ENCODE measurements at regions not wholly inside any gene's neighbourhood (a gene's known extent, or its start where the extent isn't known, plus 50 kb on each side); places are given as distances from the start of the nearest gene placed in this dataset.

DNA sequence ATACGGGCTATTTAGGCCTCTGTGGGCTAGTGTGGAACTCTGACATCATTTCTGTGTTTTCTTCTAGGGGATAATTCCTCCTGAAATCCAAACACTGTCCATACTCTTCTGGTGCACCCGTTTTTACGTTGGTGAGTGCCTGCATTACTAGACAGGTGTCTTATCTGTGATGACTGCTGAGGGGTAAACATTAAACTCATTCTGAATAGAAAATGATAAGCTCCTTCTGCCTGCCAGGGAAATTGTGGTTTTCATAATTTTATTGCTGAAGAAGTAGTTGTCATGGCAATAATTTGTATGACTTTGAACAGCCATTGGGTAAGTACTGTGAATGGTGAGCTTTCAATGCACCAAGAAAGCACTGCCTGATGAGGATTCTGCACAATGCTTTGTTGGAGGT lies 705.6 kb downstream of the UTRN start:
- no peak overlapping the region for H4K8ac ChIP-seq (ENCODE audit: extremely low read depth, insufficient read depth, low read length)
- H3K27me3 ChIP-seq (replicated peaks in 1 of 4; ENCODE audit: control insufficient read depth in 3 of 4, extremely low read depth in 1 of 4, insufficient read depth in 3 of 4, low read length in 3 of 4): no peaks in the 10 kb centered on the region
- H3K18ac ChIP-seq (ENCODE audit: extremely low read depth, low read length): no peak overlapping the region
- no peaks in the 10 kb centered on the region for H3K36me3 ChIP-seq (ENCODE audit: control insufficient read depth in 2 of 4, insufficient read depth in 4 of 4, low read length in 3 of 4)
- no peak overlapping the region for H3K4me3 ChIP-seq (ENCODE audit: extremely low read depth in 1 of 4, insufficient read depth in 2 of 4, low read depth in 3 of 4, low read length in 4 of 4)
- 81% methylated on average over 3 of the region's 3 CpGs; no CpG with 5 or more reads in 1 of the 2 experiments for WGBS, 2 experiments (ENCODE audit: extremely low coverage in 1 of 2, insufficient coverage in 1 of 2, insufficient read length in 1 of 2, insufficient replicate concordance in 2 of 2, low coverage in 1 of 2, low lambda C conversion rate in 2 of 2, missing lambda C conversion rate in 1 of 2)
- H2AK5ac ChIP-seq (ENCODE audit: low read depth, low read length): no peak overlapping the region
- no peaks in the 10 kb centered on the region for H3K9me3 ChIP-seq (ENCODE audit: insufficient read depth in 2 of 2, low read depth in 1 of 2, low read length in 1 of 2)
- no peak overlapping the region for H3K56ac ChIP-seq (replicated peaks; ENCODE audit: insufficient read length, low read depth, low read length)
- H3K79me1 ChIP-seq (ENCODE audit: low read depth, low read length): no peaks in the 10 kb centered on the region
- no peak overlapping the region for H3K27ac ChIP-seq (ENCODE audit: low read depth, low read length)
- no peaks in the 10 kb centered on the region for H4K20me1 ChIP-seq (replicated peaks in 1 of 2; ENCODE audit: control insufficient read depth in 1 of 2, insufficient read depth in 2 of 2, low read length in 2 of 2)
- H3K23ac ChIP-seq (ENCODE audit: insufficient read length): no peak overlapping the region
- TF ChIP-seq YY1 (IDR thresholded peaks at IDR 0.05; ENCODE audit: low read depth, low read length) (no peak), MAX (IDR thresholded peaks at IDR 0.05) (no peak), GTF2F1 (IDR thresholded peaks at IDR 0.05; ENCODE audit: borderline replicate concordance, low read depth, low read length) (no peak), BCL11A (IDR thresholded peaks at IDR 0.05; ENCODE audit: low read depth in 2 of 2, low read length in 2 of 2) (no peak), KDM4A (IDR thresholded peaks at IDR 0.05; ENCODE audit: low read depth, low read length, severe bottlenecking) (no peak), SUZ12 (IDR thresholded peaks at IDR 0.05; ENCODE audit: low read length) (no peak), RAD21 (IDR thresholded peaks at IDR 0.05 in 1 of 2, conservative IDR thresholded peaks at IDR 0.05 in 1 of 2; ENCODE audit: low read depth in 2 of 2, low read length in 2 of 2) (no peak), CEBPB (IDR thresholded peaks at IDR 0.05; ENCODE audit: low read depth, low read length) (no peak), SRF (IDR thresholded peaks at IDR 0.05; ENCODE audit: low read depth, low read length) (no peak), FOSL1 (IDR thresholded peaks at IDR 0.05; ENCODE audit: insufficient read depth, low read depth, low read length) (no peak), RNF2 (IDR thresholded peaks at IDR 0.05; ENCODE audit: borderline replicate concordance, low read depth, low read length, missing control alignments, poor library complexity, severe bottlenecking) (no peak)
- no peak for DNase-seq (ENCODE audit: low read depth in 1 of 2, low spot score in 2 of 2)
- H2AFZ ChIP-seq (ENCODE audit: low read length): no peak overlapping the region
- H2BK120ac ChIP-seq (replicated peaks; ENCODE audit: low read depth, low read length): no peak overlapping the region
- no peak overlapping the region for H3K9ac ChIP-seq (replicated peaks in 1 of 4; ENCODE audit: extremely low read depth in 1 of 4, low read depth in 3 of 4, low read length in 3 of 4)
- H2BK20ac ChIP-seq (ENCODE audit: low read length): no peak overlapping the region
- no peak overlapping the region for H3K4ac ChIP-seq (replicated peaks; ENCODE audit: insufficient read length, low read depth, low read length)
- no peak overlapping the region for H2BK5ac ChIP-seq (ENCODE audit: low read depth, low read length)
- H3K14ac ChIP-seq (ENCODE audit: insufficient read length): no peak overlapping the region
- H2BK12ac ChIP-seq (ENCODE audit: low read depth, low read length): no peak overlapping the region
- no peak overlapping the region for H3K4me2 ChIP-seq (ENCODE audit: insufficient read depth in 1 of 2, low read depth in 2 of 2, low read length in 2 of 2)
- no peaks in the 10 kb centered on the region for H3K23me2 ChIP-seq (ENCODE audit: low read depth, low read length)
- 0 out of 7 replicates have a peak, but pooled peaks cover 0 to 2% (median 1%) of the 10 kb centered on the region in 4 experiments for H3K4me1 ChIP-seq (replicated peaks in 1 of 4; ENCODE audit: control insufficient read depth in 3 of 4, insufficient read depth in 4 of 4, low read length in 3 of 4)
- H2BK15ac ChIP-seq (ENCODE audit: low read length): no peak overlapping the region
- ChIA-PET CTCF (ENCODE audit: partially characterized antibody) (interaction anchor here (1.5 kb wide), 1 partner anchor 37 kb away, joined by 3 read pairs; no protein-coding TSS in a partner anchor), POLR2A (ENCODE audit: partially characterized antibody) (interaction anchor here (2.0 kb wide), 1 partner anchor 14 kb away, joined by 5 read pairs; no protein-coding TSS in a partner anchor)
- H3K79me2 ChIP-seq (ENCODE audit: control insufficient read depth in 1 of 2, insufficient read depth in 2 of 2, low read length in 2 of 2): no peaks in the 10 kb centered on the region
- H4K91ac ChIP-seq (replicated peaks; ENCODE audit: insufficient read length, low read length): no peak overlapping the region
- H4K5ac ChIP-seq (ENCODE audit: insufficient read length, low read depth, low read length): no peak overlapping the region
- no peak for FAIRE-seq

Measured in H1 (cell line).